Right atrium auricular region (tissue), 2 donors: ENCODE measurements at regions not wholly inside any gene's neighbourhood (a gene's known extent, or its start where the extent isn't known, plus 50 kb on each side); places are given as distances from the start of the nearest gene placed in this dataset.

Experiments
- DNase-seq: peaks from one replicate; pipeline ENCODE4 v3.0.0-alpha.2; 2019; ENCODE audit warnings: low spot score
- H3K27ac ChIP-seq, 2 donors: fragments of 200-600 bp; sonication (generic); 1 replicate in 1 of 2; 2 replicates in 1 of 2; pipeline ENCODE4 v1.5.1; 2016 to 2019
- H3K27me3 ChIP-seq, 2 donors: fragments of 200-600 bp; sonication (generic); one replicate each; pipeline versions ENCODE4 v1.5.1 to v1.6.0; 2017 to 2019
- H3K36me3 ChIP-seq: fragments of 200-600 bp; sonication (generic); one replicate; pipeline ENCODE4 v1.5.1; 2016
- H3K4me1 ChIP-seq, 2 donors: fragments of 200-600 bp; sonication (generic); one replicate each; pipeline versions ENCODE4 v1.5.1 to v1.6.0; 2017 to 2019
- H3K4me3 ChIP-seq, 2 donors: fragments of 200-600 bp; sonication (generic); 1 replicate in 1 of 2; 2 replicates in 1 of 2; pipeline ENCODE4 v1.5.1; 2017 to 2019; ENCODE audit warnings: mild to moderate bottlenecking in 1 of 2, moderate library complexity in 1 of 2
- H3K9me3 ChIP-seq, 2 donors: fragments of 200-600 bp; sonication (generic); one replicate each; pipeline ENCODE4 v1.5.1; 2019
- CTCF ChIP-seq, 2 donors: fragments of 200-600 bp; sonication (generic); IDR thresholded peaks; one replicate each; pipeline ENCODE4 v1.5.1; 2019; ENCODE audit warnings: antibody characterized with exemption in 2 of 2

- TF ChIP-seq CTCF (IDR thresholded peaks at IDR 0.05): no peak
- Histone ChIP-seq H3K4me1 (no peaks in the 10 kb centered on the region), H3K4me3 (no peak overlapping the region), H3K27ac (no peak overlapping the region), H3K27me3 (no peaks in the 10 kb centered on the region), H3K36me3 (no peaks in the 10 kb centered on the region), H3K9me3 (no peaks in the 10 kb centered on the region)
- DNase-seq: no peak
These were observed 309.7 kb downstream of the SEC16B start for GRCh38 chr1:177660188-177660587.

GRCh38 chr1:177659281-177659680 lies 310.6 kb downstream of the SEC16B start:
- Histone ChIP-seq H3K9me3 (no peaks in the 10 kb centered on the region), H3K4me3 (no peak overlapping the region), H3K36me3 (no peaks in the 10 kb centered on the region), H3K27me3 (no peaks in the 10 kb centered on the region), H3K4me1 (no peaks in the 10 kb centered on the region), H3K27ac (no peak overlapping the region)
- TF ChIP-seq CTCF (IDR thresholded peaks at IDR 0.05): no peak
- DNase-seq: no peak

GRCh38 chr1:177656598-177656997 lies 313.3 kb downstream of the SEC16B start:
- TF ChIP-seq CTCF (IDR thresholded peaks at IDR 0.05): no peak
- H3K36me3 ChIP-seq: no peaks in the 10 kb centered on the region
- no peak overlapping the region for H3K27ac ChIP-seq
- no peaks in the 10 kb centered on the region for H3K4me1 ChIP-seq
- H3K9me3 ChIP-seq: no peaks in the 10 kb centered on the region
- no peak for DNase-seq
- H3K27me3 ChIP-seq: no peaks in the 10 kb centered on the region
- no peak overlapping the region for H3K4me3 ChIP-seq

- H3K27ac ChIP-seq: peak overlapping the region in 1 of 2 donors; percentile 31
- H3K4me3 ChIP-seq: no peak overlapping the region
- DNase-seq: no peak
- no peaks in the 10 kb centered on the region for H3K4me1 ChIP-seq
- H3K27me3 ChIP-seq: no peaks in the 10 kb centered on the region
- TF ChIP-seq CTCF (IDR thresholded peaks at IDR 0.05): no peak
- H3K9me3 ChIP-seq: no peaks in the 10 kb centered on the region
- H3K36me3 ChIP-seq: no peaks in the 10 kb centered on the region
These were observed 318.9 kb downstream of the SEC16B start for GRCh38 chr1:177650947-177651346.

- H3K27me3 ChIP-seq: no peaks in the 10 kb centered on the region
- no peaks in the 10 kb centered on the region for H3K36me3 ChIP-seq
- no peak for TF ChIP-seq CTCF (IDR thresholded peaks at IDR 0.05)
- DNase-seq: no peak
- H3K9me3 ChIP-seq: no peaks in the 10 kb centered on the region
- H3K4me3 ChIP-seq: no peak overlapping the region
- no peaks in the 10 kb centered on the region for H3K4me1 ChIP-seq
- H3K27ac ChIP-seq: no peak overlapping the region
These were observed 321.1 kb downstream of the SEC16B start for GRCh38 chr1:177648731-177649265.

- no peak for TF ChIP-seq CTCF (IDR thresholded peaks at IDR 0.05)
- H3K4me3 ChIP-seq: no peak overlapping the region
- no peaks in the 10 kb centered on the region for H3K36me3 ChIP-seq
- no peaks in the 10 kb centered on the region for H3K27me3 ChIP-seq
- DNase-seq: no peak
- no peak overlapping the region for H3K27ac ChIP-seq
- H3K9me3 ChIP-seq: no peaks in the 10 kb centered on the region
- no peaks in the 10 kb centered on the region for H3K4me1 ChIP-seq
These were observed 321.7 kb downstream of the SEC16B start for GRCh38 chr1:177648138-177648537.
